GM23338 (cell line): ENCODE measurements at regions not wholly inside any gene's neighbourhood (a gene's known extent, or its start where the extent isn't known, plus 50 kb on each side); places are given as distances from the start of the nearest gene placed in this dataset.

Experiments used
- ATAC-seq: fragments of 200-7000 bp; cut with Tn5 transposase; 3 replicates; pipeline ENCODE4 v1.9.1; 2020
- DNase-seq: peaks from one replicate; pipeline ENCODE4 v3.0.0-alpha.2; 2015; ENCODE audit warnings: low spot score
- H2AFZ ChIP-seq: fragments of 200-600 bp; sonication (generic); 2 replicates; pipeline ENCODE4 v1.8.0; 2016; ENCODE audit warnings: antibody characterized with exemption, mild to moderate bottlenecking, moderate library complexity
- H3F3A ChIP-seq: fragments of 200-600 bp; sonication (generic); replicated peaks from 2 replicates; pipeline ENCODE4 v1.8.0; 2017; ENCODE audit warnings: antibody characterized with exemption, mixed run types, low read depth
- H3K27ac ChIP-seq: fragments of 200-600 bp; sonication (generic); 2 replicates; pipeline ENCODE4 v1.6.1; 2016; ENCODE audit warnings: low read depth
- H3K27me3 ChIP-seq: fragments of 200-600 bp; sonication (generic); 2 replicates; pipeline ENCODE4 v1.8.0; 2016; ENCODE audit warnings: mild to moderate bottlenecking, mixed run types, moderate library complexity; ENCODE audit not compliant: insufficient read depth
- H3K36me3 ChIP-seq: fragments of 200-600 bp; sonication (generic); 2 replicates; pipeline ENCODE4 v1.8.0; 2016; ENCODE audit warnings: mild to moderate bottlenecking; ENCODE audit not compliant: insufficient read depth
- H3K4me1 ChIP-seq: fragments of 200-600 bp; sonication (generic); 2 replicates; pipeline ENCODE4 v1.8.0; 2016; ENCODE audit warnings: mild to moderate bottlenecking, moderate library complexity; ENCODE audit not compliant: insufficient read depth
- H3K4me2 ChIP-seq: fragments of 200-600 bp; sonication (generic); 2 replicates; pipeline ENCODE4 v1.7.1; 2017; ENCODE audit warnings: mixed run types
- H3K4me3 ChIP-seq: fragments of 200-600 bp; sonication (generic); 2 replicates; pipeline ENCODE4 v1.6.1; 2016; ENCODE audit warnings: mixed run types
- H3K79me2 ChIP-seq: fragments of 200-600 bp; sonication (generic); replicated peaks from 2 replicates; pipeline ENCODE4 v1.8.0; 2017; ENCODE audit warnings: mild to moderate bottlenecking; ENCODE audit not compliant: insufficient read depth
- H3K9me2 ChIP-seq: fragments of 200-600 bp; sonication (generic); 2 replicates; pipeline ENCODE4 v1.8.0; 2017; ENCODE audit not compliant: insufficient read depth
- H4K20me1 ChIP-seq: fragments of 200-600 bp; sonication (generic); replicated peaks from 2 replicates; pipeline ENCODE4 v1.8.0; 2017; ENCODE audit warnings: mild to moderate bottlenecking; ENCODE audit not compliant: insufficient read depth
- H3K27ac Mint-ChIP-seq: 2 replicates; pipeline ENCODE4 v1.8.0; 2020; ENCODE audit warnings: inconsistent platforms, mild to moderate bottlenecking, moderate library complexity, mixed read lengths
- H3K27me3 Mint-ChIP-seq: 3 replicates; pipeline ENCODE4 v1.8.0; 2022; ENCODE audit warnings: low read depth, mild to moderate bottlenecking, moderate library complexity, mixed read lengths, inconsistent platforms; ENCODE audit not compliant: insufficient read depth, poor library complexity
- H3K36me3 Mint-ChIP-seq: 3 replicates; pipeline ENCODE4 v1.8.0; 2021; ENCODE audit warnings: low read depth, mild to moderate bottlenecking, inconsistent platforms, moderate library complexity, mixed read lengths
- H3K4me1 Mint-ChIP-seq: 3 replicates; pipeline ENCODE4 v1.8.0; 2020; ENCODE audit warnings: mild to moderate bottlenecking, inconsistent platforms, mixed read lengths
- H3K4me3 Mint-ChIP-seq: 3 replicates; pipeline ENCODE4 v1.8.0; 2021; ENCODE audit warnings: moderate library complexity, mild to moderate bottlenecking, inconsistent platforms, mixed read lengths
- H3K9me3 Mint-ChIP-seq: 3 replicates; pipeline ENCODE4 v1.8.0; 2020; ENCODE audit warnings: moderate library complexity, mild to moderate bottlenecking, inconsistent platforms, mixed read lengths
- CREB1 ChIP-seq: fragments of 250-450 bp; sonication (Bioruptor Pico); IDR thresholded peaks from 2 replicates; pipeline ENCODE4 v1.5.0; 2020; ENCODE audit warnings: low read depth, mild to moderate bottlenecking, moderate library complexity
- ETS1 ChIP-seq: IDR thresholded peaks from 2 replicates; pipeline ENCODE4 v1.6.1; 2016; ENCODE audit warnings: antibody characterized with exemption
- EZH2phosphoT487 ChIP-seq: fragments of 200-600 bp; sonication (generic); IDR thresholded peaks from one replicate; pipeline ENCODE4 v1.8.1; 2018; ENCODE audit warnings: antibody characterized with exemption; ENCODE audit not compliant: unreplicated experiment
- JUNB ChIP-seq: IDR thresholded peaks from one replicate; pipeline ENCODE4 v1.6.1; 2016; ENCODE audit warnings: antibody characterized with exemption; ENCODE audit not compliant: unreplicated experiment
- NANOG ChIP-seq: IDR thresholded peaks from 2 replicates; pipeline ENCODE4 v1.6.1; 2016; ENCODE audit warnings: antibody characterized with exemption, borderline replicate concordance
- POLR2AphosphoS5 ChIP-seq: IDR thresholded peaks from 2 replicates; pipeline ENCODE4 v1.6.1; 2016; ENCODE audit warnings: antibody characterized with exemption, low read depth
- REST ChIP-seq: IDR thresholded peaks from one replicate; pipeline ENCODE4 v1.6.1; 2018; ENCODE audit warnings: antibody characterized with exemption; ENCODE audit not compliant: unreplicated experiment
- STAT1 ChIP-seq: IDR thresholded peaks from one replicate; pipeline ENCODE4 v1.6.1; 2016; ENCODE audit warnings: antibody characterized with exemption; ENCODE audit not compliant: unreplicated experiment
- ZNF114 ChIP-seq: fragments of 250-450 bp; sonication (Bioruptor Pico); IDR thresholded peaks from 2 replicates; pipeline ENCODE4 v1.5.0; 2020; ENCODE audit warnings: mild to moderate bottlenecking, moderate library complexity
- ZNF331 ChIP-seq: fragments of 250-450 bp; sonication (Bioruptor Pico); IDR thresholded peaks from 2 replicates; pipeline ENCODE4 v1.5.0; 2020; ENCODE audit warnings: low read depth, mild to moderate bottlenecking, moderate library complexity

GRCh38 chr5:148937830-148938521 is 111.6 kb downstream of the ADRB2 start:
- DNase-seq, result no peak

DNA sequence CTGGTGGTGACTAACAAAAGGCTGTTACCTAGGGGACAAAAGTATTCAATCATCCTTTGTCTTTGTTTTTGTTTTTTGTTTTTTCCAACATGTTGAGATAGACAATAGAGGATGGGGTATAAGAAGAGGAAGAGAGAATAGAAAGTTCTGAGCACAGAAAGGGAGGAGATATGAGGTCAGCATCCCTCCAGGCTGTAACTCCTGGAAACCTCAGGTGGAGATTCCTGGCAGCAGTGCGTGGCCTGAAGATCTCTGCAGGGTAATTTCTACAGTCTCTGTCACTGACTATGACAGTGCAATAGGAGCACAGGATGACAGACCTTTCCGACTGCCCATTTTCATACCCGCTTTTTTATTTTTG is 112.1 kb downstream of the ADRB2 start:
- H2AFZ ChIP-seq, result no peak overlapping the region
- H3K4me3 ChIP-seq, result no peak overlapping the region
- Mint-ChIP-seq H3K36me3 (no peaks in the 10 kb centered on the region), H3K27ac (no peak overlapping the region), H3K4me1 (peaks cover 13% of the 10 kb centered on the region; the same call in 2 of the 3 replicates), H3K9me3 (peaks cover 7% of the 10 kb centered on the region), H3K27me3 (no peaks in the 10 kb centered on the region), H3K4me3 (no peak overlapping the region)
- H3K27ac ChIP-seq, result no peak overlapping the region
- H3K27me3 ChIP-seq, result no peaks in the 10 kb centered on the region
- TF ChIP-seq NANOG (no peak), ZNF114 (no peak), STAT1 (no peak), JUNB (no peak), REST (no peak)
- H3F3A ChIP-seq, result no peaks in the 10 kb centered on the region
- no peaks in the 10 kb centered on the region for H3K36me3 ChIP-seq
- H4K20me1 ChIP-seq, result no peaks in the 10 kb centered on the region
- no peaks in the 10 kb centered on the region for H3K9me2 ChIP-seq
- H3K79me2 ChIP-seq, result no peaks in the 10 kb centered on the region
- no peak overlapping the region for H3K4me2 ChIP-seq
- DNase-seq, result no peak
- ATAC-seq, result peak; percentile 70
- no peaks in the 10 kb centered on the region for H3K4me1 ChIP-seq

More at GRCh38 chr5:148937830-148938521, 111.6 kb downstream of the ADRB2 start:
- H3K27me3 Mint-ChIP-seq, result no peaks in the 10 kb centered on the region
- H3K4me3 Mint-ChIP-seq, result no peak overlapping the region
- Histone ChIP-seq H3F3A (no peaks in the 10 kb centered on the region), H3K79me2 (no peaks in the 10 kb centered on the region), H3K4me3 (no peak overlapping the region), H3K4me2 (no peak overlapping the region), H3K9me2 (no peaks in the 10 kb centered on the region), H3K27ac (no peak overlapping the region), H3K36me3 (no peaks in the 10 kb centered on the region), H4K20me1 (no peaks in the 10 kb centered on the region), H3K4me1 (no peaks in the 10 kb centered on the region), H3K27me3 (no peaks in the 10 kb centered on the region), H2AFZ (no peak overlapping the region)
- H3K36me3 Mint-ChIP-seq, result no peaks in the 10 kb centered on the region
- TF ChIP-seq ZNF114 (no peak), ZNF331 (CRISPR knock-in tag) (no peak), NANOG (no peak), POLR2AphosphoS5 (no peak)
- ATAC-seq, result no peak
- H3K27ac Mint-ChIP-seq, result no peak overlapping the region
- H3K4me1 Mint-ChIP-seq, result peaks cover 13% of the 10 kb centered on the region; the same call in 2 of the 3 replicates
- peaks cover 7% of the 10 kb centered on the region for H3K9me3 Mint-ChIP-seq

DNA sequence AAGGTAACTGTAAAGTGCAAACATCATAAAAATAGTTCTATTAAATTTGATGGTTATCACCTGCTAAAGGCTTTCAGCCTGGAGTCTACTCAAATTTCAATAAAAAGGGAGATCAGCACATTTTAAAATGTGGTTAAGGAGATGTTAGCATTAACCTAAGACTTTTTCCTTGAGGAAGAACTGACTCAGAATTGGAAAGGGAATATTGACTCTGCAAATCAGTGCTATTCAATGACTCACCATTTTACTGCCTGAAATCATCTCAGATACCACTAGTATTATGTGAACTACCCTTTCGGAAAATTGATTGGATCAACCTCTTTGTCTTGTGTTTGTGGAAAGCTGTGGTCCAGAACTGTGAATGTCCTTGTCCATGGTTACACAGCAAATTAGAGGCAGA is 113.3 kb downstream of the ADRB2 start:
- H3K4me1 Mint-ChIP-seq, result peaks cover 9% of the 10 kb centered on the region; the same call in 2 of the 3 replicates
- TF ChIP-seq STAT1 (no peak), EZH2phosphoT487 (no peak), ZNF331 (CRISPR knock-in tag) (no peak), ZNF114 (no peak), ETS1 (no peak), CREB1 (CRISPR knock-in tag) (no peak)

More for the DNA sequence above, 113.3 kb downstream of the ADRB2 start:
- Histone ChIP-seq H3K4me3 (no peak overlapping the region), H3K36me3 (no peaks in the 10 kb centered on the region), H3K79me2 (no peaks in the 10 kb centered on the region), H4K20me1 (no peaks in the 10 kb centered on the region), H3K4me2 (no peak overlapping the region), H3K27me3 (no peaks in the 10 kb centered on the region), H3K9me2 (no peaks in the 10 kb centered on the region), H3K27ac (no peak overlapping the region), H3F3A (no peaks in the 10 kb centered on the region), H3K4me1 (no peaks in the 10 kb centered on the region), H2AFZ (no peak overlapping the region)
- DNase-seq, result no peak
- Mint-ChIP-seq H3K9me3 (peaks cover 7% of the 10 kb centered on the region), H3K27me3 (no peaks in the 10 kb centered on the region), H3K36me3 (no peaks in the 10 kb centered on the region), H3K27ac (no peak overlapping the region), H3K4me3 (no peak overlapping the region)
- no peak for ATAC-seq
